HFFc6 (cell line): ENCODE measurements at regions not wholly inside any gene's neighbourhood (a gene's known extent, or its start where the extent isn't known, plus 50 kb on each side); places are given as distances from the start of the nearest gene placed in this dataset.
A peak's percentile ranks its signal among the peaks of the same experiment; 100 is the strongest.

ENCODE experiments used
- DNase-seq: peaks from one replicate; pipeline ENCODE4 v3.0.0-alpha.2; 2018
- H3K27ac Mint-ChIP-seq: 2 replicates; pipeline ENCODE4 v1.8.0; 2020; ENCODE audit warnings: mild to moderate bottlenecking, mixed read lengths
- H3K27me3 Mint-ChIP-seq: 2 replicates; pipeline ENCODE4 v1.8.0; 2021; ENCODE audit warnings: mild to moderate bottlenecking, moderate library complexity, mixed read lengths; ENCODE audit not compliant: insufficient read depth
- H3K36me3 Mint-ChIP-seq: 2 replicates; pipeline ENCODE4 v1.8.0; 2021; ENCODE audit warnings: low read depth, mixed read lengths
- H3K4me1 Mint-ChIP-seq: 2 replicates; pipeline ENCODE4 v1.8.0; 2020; ENCODE audit warnings: low read depth, mixed read lengths
- H3K4me3 Mint-ChIP-seq: 2 replicates; pipeline ENCODE4 v1.8.0; 2020; ENCODE audit warnings: mild to moderate bottlenecking, moderate library complexity, mixed read lengths
- H3K9me3 Mint-ChIP-seq: 2 replicates; pipeline ENCODE4 v1.8.0; 2020; ENCODE audit warnings: mild to moderate bottlenecking, mixed read lengths
- CTCF ChIP-seq: fragments of 200-600 bp; sonication (generic); IDR thresholded peaks from 2 replicates; pipeline ENCODE4 v1.5.0; 2021; ENCODE audit warnings: antibody characterized with exemption, mild to moderate bottlenecking

GRCh38 chrX:84729408-84729807 is 227.2 kb upstream of the HDX start:
- H3K27ac Mint-ChIP-seq: no peak overlapping the region
- H3K4me1 Mint-ChIP-seq: peaks cover 9% of the 10 kb centered on the region; the same call in 1 of the 2 replicates
- no peak for DNase-seq
- no peaks in the 10 kb centered on the region for H3K36me3 Mint-ChIP-seq
- H3K27me3 Mint-ChIP-seq: peaks cover 2% of the 10 kb centered on the region
- no peak for TF ChIP-seq CTCF
- no peak overlapping the region for H3K4me3 Mint-ChIP-seq
- no peaks in the 10 kb centered on the region for H3K9me3 Mint-ChIP-seq

- no peaks in the 10 kb centered on the region for H3K36me3 Mint-ChIP-seq
- peaks cover 10% of the 10 kb centered on the region for H3K4me1 Mint-ChIP-seq
- peaks cover 2% of the 10 kb centered on the region for H3K27me3 Mint-ChIP-seq
- peak overlapping the region; percentile 32; the same call in 1 of the 2 replicates for H3K27ac Mint-ChIP-seq
- peak; percentile 2 for DNase-seq
- no peak overlapping the region for H3K4me3 Mint-ChIP-seq
- no peaks in the 10 kb centered on the region for H3K9me3 Mint-ChIP-seq
- peak; percentile 79 for TF ChIP-seq CTCF
Measured at GRCh38 chrX:84729809-84730208, 227.6 kb upstream of the HDX start.

- Mint-ChIP-seq H3K27me3 (no peaks in the 10 kb centered on the region), H3K4me3 (no peak overlapping the region), H3K36me3 (no peaks in the 10 kb centered on the region; the same call in 1 of the 2 replicates), H3K27ac (no peak overlapping the region), H3K9me3 (peaks cover 4% of the 10 kb centered on the region; the same call in 1 of the 2 replicates), H3K4me1 (peaks cover 34% of the 10 kb centered on the region)
- no peak for TF ChIP-seq CTCF
- DNase-seq: no peak
Measured at GRCh38 chrX:84735025-84735424, 232.8 kb upstream of the HDX start.

GRCh38 chrX:84737471-84737871 is 235.2 kb upstream of the HDX start:
- Mint-ChIP-seq H3K4me3 (peak overlapping the region; percentile 49; the same call in 1 of the 2 replicates), H3K27ac (peak overlapping the region; percentile 71), H3K36me3 (no peaks in the 10 kb centered on the region; the same call in 1 of the 2 replicates), H3K4me1 (peaks cover 32% of the 10 kb centered on the region), H3K27me3 (no peaks in the 10 kb centered on the region), H3K9me3 (peaks cover 4% of the 10 kb centered on the region; the same call in 1 of the 2 replicates)
- TF ChIP-seq CTCF: no peak
- peak; percentile 14 for DNase-seq

- Mint-ChIP-seq H3K27me3 (no peaks in the 10 kb centered on the region; the same call in 1 of the 2 replicates), H3K4me3 (no peak overlapping the region), H3K9me3 (no peaks in the 10 kb centered on the region), H3K4me1 (peaks cover 8% of the 10 kb centered on the region; the same call in 1 of the 2 replicates), H3K36me3 (no peaks in the 10 kb centered on the region), H3K27ac (no peak overlapping the region)
- no peak for TF ChIP-seq CTCF
- no peak for DNase-seq
Measured at GRCh38 chrX:84747516-84747915, 245.3 kb upstream of the HDX start.
